ENCODE measurements at regions not wholly inside any gene's neighbourhood (a gene's known extent, or its start where the extent isn't known, plus 50 kb on each side); places are given as distances from the start of the nearest gene placed in this dataset.

- Histone ChIP-seq H3K27ac (replicated peaks) (no peak overlapping the region), H3K4me3 (replicated peaks; ENCODE audit: insufficient read depth, low read length) (no peak overlapping the region), H3K27me3 (ENCODE audit: insufficient read depth, poor library complexity, severe bottlenecking) (peaks cover 28% of the 10 kb centered on the region)
- no peak for TF ChIP-seq POLR2AphosphoS5 (IDR thresholded peaks at IDR 0.05; ENCODE audit: low read depth)
- TF ChIP-seq GABPA (IDR thresholded peaks at IDR 0.05; ENCODE audit: low read depth): no peak
- TF ChIP-seq SPI1 (IDR thresholded peaks at IDR 0.05; ENCODE audit: borderline replicate concordance, low read depth): no peak
- TF ChIP-seq REST (IDR thresholded peaks at IDR 0.05; ENCODE audit: insufficient replicate concordance, low read depth): no peak
- TF ChIP-seq CTCF (IDR thresholded peaks at IDR 0.05; ENCODE audit: insufficient read depth, low read length): no peak
- no peak for DNase-seq (ENCODE audit: low read depth in 1 of 2, low spot score in 1 of 2)
Measured at GRCh38 chr13:27857282-27857681, 62.5 kb upstream of the PDX1 start.

DNA sequence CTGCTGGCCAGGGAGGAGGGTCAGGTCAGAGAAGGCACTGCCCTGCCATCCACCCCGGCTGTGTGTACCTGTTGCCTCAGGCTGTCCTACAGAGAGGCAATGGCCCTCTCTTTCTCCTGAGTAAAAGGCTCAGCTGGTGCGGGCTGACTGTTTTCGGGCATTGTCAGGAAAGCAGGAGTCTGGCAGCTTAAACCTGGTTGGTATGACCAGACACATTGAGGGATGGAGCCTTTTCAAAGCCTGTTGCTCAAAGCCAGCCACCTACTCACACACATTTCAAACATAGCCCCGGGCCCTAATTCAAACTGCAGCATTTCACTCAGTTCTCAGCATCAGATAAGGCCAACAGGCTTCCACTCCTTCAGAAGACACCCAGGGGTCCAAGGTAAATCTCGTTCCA, 61.8 kb upstream of the PDX1 start:
- Histone ChIP-seq H3K4me3 (replicated peaks; ENCODE audit: insufficient read depth, low read length) (no peak overlapping the region), H3K27me3 (ENCODE audit: insufficient read depth, poor library complexity, severe bottlenecking) (peaks cover 28% of the 10 kb centered on the region), H3K27ac (replicated peaks) (no peak overlapping the region)
- no peak for DNase-seq (ENCODE audit: low read depth in 1 of 2, low spot score in 1 of 2)
- TF ChIP-seq REST (IDR thresholded peaks at IDR 0.05; ENCODE audit: insufficient replicate concordance, low read depth) (no peak), GABPA (IDR thresholded peaks at IDR 0.05; ENCODE audit: low read depth) (no peak), POLR2AphosphoS5 (IDR thresholded peaks at IDR 0.05; ENCODE audit: low read depth) (no peak), CTCF (IDR thresholded peaks at IDR 0.05; ENCODE audit: insufficient read depth, low read length) (no peak), SPI1 (IDR thresholded peaks at IDR 0.05; ENCODE audit: borderline replicate concordance, low read depth) (no peak)

GRCh38 chr13:27860743-27861142, 59.1 kb upstream of the PDX1 start:
- Histone ChIP-seq H3K27me3 (ENCODE audit: insufficient read depth, poor library complexity, severe bottlenecking) (peaks cover 33% of the 10 kb centered on the region), H3K4me3 (replicated peaks; ENCODE audit: insufficient read depth, low read length) (no peak overlapping the region), H3K27ac (replicated peaks) (no peak overlapping the region)
- no peak for DNase-seq (ENCODE audit: low read depth in 1 of 2, low spot score in 1 of 2)
- TF ChIP-seq CTCF (IDR thresholded peaks at IDR 0.05; ENCODE audit: insufficient read depth, low read length) (no peak), REST (IDR thresholded peaks at IDR 0.05; ENCODE audit: insufficient replicate concordance, low read depth) (no peak), SPI1 (IDR thresholded peaks at IDR 0.05; ENCODE audit: borderline replicate concordance, low read depth) (no peak), GABPA (IDR thresholded peaks at IDR 0.05; ENCODE audit: low read depth) (no peak), POLR2AphosphoS5 (IDR thresholded peaks at IDR 0.05; ENCODE audit: low read depth) (no peak)
